ENCODE measurements at regions not wholly inside any gene's neighbourhood (a gene's known extent, or its start where the extent isn't known, plus 50 kb on each side); places are given as distances from the start of the nearest gene placed in this dataset.

DNA sequence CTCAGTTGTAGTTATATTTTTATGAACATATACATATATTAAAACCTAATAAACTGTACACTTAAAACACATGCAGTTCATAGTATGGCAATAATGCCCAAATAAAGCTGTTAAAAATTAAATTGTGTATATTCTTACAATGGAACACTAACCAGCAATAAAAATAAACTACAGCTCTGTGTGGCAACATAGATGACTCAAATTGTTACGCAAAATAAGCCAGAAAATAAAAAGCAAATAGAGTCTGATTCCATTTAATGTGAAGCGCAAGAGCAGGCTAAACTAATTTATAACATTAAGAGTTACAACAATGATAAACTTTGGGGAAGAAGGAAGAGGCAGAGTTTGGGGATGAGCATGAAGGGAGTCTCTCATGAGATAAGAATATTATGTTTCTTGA lies 597.3 kb downstream of the TLE1 start (continued):
- TF ChIP-seq CHD7 (IDR thresholded peaks at IDR 0.05; ENCODE audit: insufficient replicate concordance, low read length) (no peak), CREB1 (IDR thresholded peaks at IDR 0.05) (no peak), TCF12 (IDR thresholded peaks at IDR 0.05; ENCODE audit: low read depth, low read length) (no peak), POLR2A (IDR thresholded peaks at IDR 0.05; ENCODE audit: control extremely low read depth in 1 of 2, low read depth in 2 of 2, low read length in 2 of 2) (no peak), FOSL1 (IDR thresholded peaks at IDR 0.05; ENCODE audit: insufficient read depth, low read depth, low read length) (no peak), PHF8 (conservative IDR thresholded peaks at IDR 0.05; ENCODE audit: low read depth, low read length) (no peak), HDAC6 (IDR thresholded peaks at IDR 0.05; ENCODE audit: low read depth, low read length) (no peak), CHD2 (IDR thresholded peaks at IDR 0.05; ENCODE audit: low read length) (no peak), ZNF274 (IDR thresholded peaks at IDR 0.05; ENCODE audit: borderline replicate concordance, extremely low read depth, low read length) (no peak), CBX5 (IDR thresholded peaks at IDR 0.05; ENCODE audit: low read depth, low read length) (no peak)
